ENCODE measurements at regions not wholly inside any gene's neighbourhood (a gene's known extent, or its start where the extent isn't known, plus 50 kb on each side); places are given as distances from the start of the nearest gene placed in this dataset.

DNA sequence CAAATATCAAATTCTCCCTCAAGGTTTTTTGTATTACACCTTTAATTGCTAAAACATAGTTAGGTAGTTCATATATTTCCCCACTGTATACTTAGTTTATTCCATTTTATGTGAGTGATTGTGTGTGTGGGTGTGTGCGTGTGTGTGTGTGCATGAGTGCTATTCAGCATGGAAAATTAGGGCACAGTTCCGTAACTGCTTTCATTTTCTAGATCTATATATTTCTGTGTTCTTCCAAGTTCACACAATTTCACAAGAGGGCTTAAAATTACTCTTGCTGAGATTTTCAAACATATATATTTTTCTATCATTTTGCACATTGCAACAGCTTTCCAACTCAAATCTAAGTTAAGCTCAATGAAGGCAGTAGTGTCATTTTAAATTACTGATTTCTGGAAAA, 782.9 kb upstream of the SOX9 start:
- TF ChIP-seq, protein P1, sequence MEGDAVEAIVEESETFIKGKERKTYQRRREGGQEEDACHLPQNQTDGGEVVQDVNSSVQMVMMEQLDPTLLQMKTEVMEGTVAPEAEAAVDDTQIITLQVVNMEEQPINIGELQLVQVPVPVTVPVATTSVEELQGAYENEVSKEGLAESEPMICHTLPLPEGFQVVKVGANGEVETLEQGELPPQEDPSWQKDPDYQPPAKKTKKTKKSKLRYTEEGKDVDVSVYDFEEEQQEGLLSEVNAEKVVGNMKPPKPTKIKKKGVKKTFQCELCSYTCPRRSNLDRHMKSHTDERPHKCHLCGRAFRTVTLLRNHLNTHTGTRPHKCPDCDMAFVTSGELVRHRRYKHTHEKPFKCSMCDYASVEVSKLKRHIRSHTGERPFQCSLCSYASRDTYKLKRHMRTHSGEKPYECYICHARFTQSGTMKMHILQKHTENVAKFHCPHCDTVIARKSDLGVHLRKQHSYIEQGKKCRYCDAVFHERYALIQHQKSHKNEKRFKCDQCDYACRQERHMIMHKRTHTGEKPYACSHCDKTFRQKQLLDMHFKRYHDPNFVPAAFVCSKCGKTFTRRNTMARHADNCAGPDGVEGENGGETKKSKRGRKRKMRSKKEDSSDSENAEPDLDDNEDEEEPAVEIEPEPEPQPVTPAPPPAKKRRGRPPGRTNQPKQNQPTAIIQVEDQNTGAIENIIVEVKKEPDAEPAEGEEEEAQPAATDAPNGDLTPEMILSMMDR (conservative IDR thresholded peaks at IDR 0.05): no peak
- TF ChIP-seq ZFX (IDR thresholded peaks at IDR 0.05): no peak
